Mesenchymal stem cell (in vitro differentiated cells and primary cell): ENCODE measurements at regions not wholly inside any gene's neighbourhood (a gene's known extent, or its start where the extent isn't known, plus 50 kb on each side); places are given as distances from the start of the nearest gene placed in this dataset.

Experiments
- DNase-seq: peaks from one replicate; pipeline ENCODE4 v3.0.0-alpha.2; 2013
- H2AFZ ChIP-seq: one replicate; pipeline ENCODE4 v1.6.1; 2013; ENCODE audit warnings: low read depth, mild to moderate bottlenecking, control low read depth, inconsistent platforms, low read length, moderate library complexity
- H2AK5ac ChIP-seq: 2 replicates; pipeline ENCODE4 v1.6.1; 2013; ENCODE audit warnings: low read length, moderate library complexity, mild to moderate bottlenecking, inconsistent platforms; ENCODE audit not compliant: severe bottlenecking
- H2BK120ac ChIP-seq: one replicate; pipeline ENCODE4 v1.6.1; 2013; ENCODE audit warnings: low read depth, mild to moderate bottlenecking, inconsistent platforms, low read length, moderate library complexity
- H2BK12ac ChIP-seq, 2 experiments: one replicate each; pipeline ENCODE4 v1.6.1; 2013; ENCODE audit warnings: inconsistent platforms in 2 of 2, low read length in 2 of 2, mild to moderate bottlenecking in 2 of 2, moderate library complexity in 2 of 2, control low read depth in 1 of 2
- H2BK15ac ChIP-seq: one replicate; pipeline ENCODE4 v1.6.1; 2013; ENCODE audit warnings: mild to moderate bottlenecking, low read depth, inconsistent platforms; ENCODE audit not compliant: poor library complexity, severe bottlenecking
- H2BK5ac ChIP-seq: 2 replicates; pipeline ENCODE4 v1.6.1; 2013; ENCODE audit warnings: low read depth, mild to moderate bottlenecking, low read length, control low read depth, inconsistent platforms; ENCODE audit not compliant: poor library complexity, severe bottlenecking
- H3K14ac ChIP-seq, 2 experiments: one replicate each; pipeline ENCODE4 v1.6.1; 2013; ENCODE audit warnings: inconsistent platforms in 2 of 2, low read length in 2 of 2, control low read depth in 1 of 2, mild to moderate bottlenecking in 1 of 2, moderate library complexity in 1 of 2
- H3K18ac ChIP-seq, 2 experiments: one replicate each; pipeline ENCODE4 v1.6.1; 2013; ENCODE audit warnings: inconsistent platforms in 2 of 2, low read length in 2 of 2, control low read depth in 1 of 2, low read depth in 1 of 2, mild to moderate bottlenecking in 1 of 2
- H3K23ac ChIP-seq, 2 experiments: one replicate each; pipeline ENCODE4 v1.6.1; 2013; ENCODE audit warnings: inconsistent platforms in 2 of 2, low read length in 2 of 2, mild to moderate bottlenecking in 2 of 2, moderate library complexity in 2 of 2, control low read depth in 1 of 2
- H3K27ac ChIP-seq: 2 replicates; pipeline ENCODE4 v1.5.1; 2013; ENCODE audit warnings: mild to moderate bottlenecking, moderate library complexity, low read length, control low read depth, inconsistent platforms; ENCODE audit not compliant: poor library complexity, severe bottlenecking
- H3K27me3 ChIP-seq, 2 experiments: 2 replicates each; pipeline versions ENCODE4 v1.6.1 to v1.7.0; 2013; ENCODE audit warnings: low read length in 2 of 2, mild to moderate bottlenecking in 2 of 2, moderate library complexity in 2 of 2, control low read depth in 1 of 2, inconsistent platforms in 1 of 2; ENCODE audit not compliant: control insufficient read depth in 1 of 2, insufficient read depth in 1 of 2
- H3K36me3 ChIP-seq, 2 experiments: 2 replicates each; pipeline versions ENCODE4 v1.6.1 to v1.7.0; 2013; ENCODE audit warnings: low read length in 2 of 2, control low read depth in 1 of 2, inconsistent platforms in 1 of 2, low read depth in 1 of 2, mild to moderate bottlenecking in 1 of 2; ENCODE audit not compliant: insufficient read depth in 2 of 2, control insufficient read depth in 1 of 2
- H3K4ac ChIP-seq, 2 experiments: one replicate each; pipeline ENCODE4 v1.6.1; 2013; ENCODE audit warnings: inconsistent platforms in 2 of 2, low read length in 2 of 2, mild to moderate bottlenecking in 2 of 2, moderate library complexity in 2 of 2, control low read depth in 1 of 2, low read depth in 1 of 2
- H3K4me1 ChIP-seq: 2 replicates; pipeline ENCODE4 v1.6.1; 2013; ENCODE audit warnings: low read depth, low read length, control low read depth; ENCODE audit not compliant: control insufficient read depth, insufficient read depth
- H3K4me2 ChIP-seq: 2 replicates; pipeline ENCODE4 v1.6.1; 2013; ENCODE audit warnings: low read length, mild to moderate bottlenecking, inconsistent platforms; ENCODE audit not compliant: poor library complexity, severe bottlenecking
- H3K4me3 ChIP-seq, 2 experiments: 2 replicates each; pipeline versions ENCODE4 v1.5.1 to v1.7.0; 2013; ENCODE audit warnings: low read length in 2 of 2, mild to moderate bottlenecking in 2 of 2, control low read depth in 1 of 2, low read depth in 1 of 2; ENCODE audit not compliant: insufficient read depth in 1 of 2
- H3K79me1 ChIP-seq: replicated peaks from 2 replicates; pipeline ENCODE4 v1.6.1; 2013; ENCODE audit warnings: mild to moderate bottlenecking, control low read depth, low read length, inconsistent platforms; ENCODE audit not compliant: poor library complexity, severe bottlenecking
- H3K9ac ChIP-seq: 2 replicates; pipeline ENCODE4 v1.7.0; 2013; ENCODE audit warnings: mild to moderate bottlenecking, low read length, moderate library complexity
- H3K9me3 ChIP-seq: 2 replicates; pipeline ENCODE4 v1.7.0; 2013; ENCODE audit warnings: mild to moderate bottlenecking, low read length; ENCODE audit not compliant: control insufficient read depth
- H4K8ac ChIP-seq: one replicate; pipeline ENCODE4 v1.6.1; 2013; ENCODE audit warnings: inconsistent platforms, mild to moderate bottlenecking, low read length, moderate library complexity
- H4K91ac ChIP-seq: one replicate; pipeline ENCODE4 v1.6.1; 2013; ENCODE audit warnings: mild to moderate bottlenecking, low read length, inconsistent platforms
- WGBS: methylation state at CpG from one replicate; pipeline ENCODE4 v1.1.7; 2013; ENCODE audit warnings: mixed read lengths; 5-methylcytosine and 5-hydroxymethylcytosine counted together

DNA sequence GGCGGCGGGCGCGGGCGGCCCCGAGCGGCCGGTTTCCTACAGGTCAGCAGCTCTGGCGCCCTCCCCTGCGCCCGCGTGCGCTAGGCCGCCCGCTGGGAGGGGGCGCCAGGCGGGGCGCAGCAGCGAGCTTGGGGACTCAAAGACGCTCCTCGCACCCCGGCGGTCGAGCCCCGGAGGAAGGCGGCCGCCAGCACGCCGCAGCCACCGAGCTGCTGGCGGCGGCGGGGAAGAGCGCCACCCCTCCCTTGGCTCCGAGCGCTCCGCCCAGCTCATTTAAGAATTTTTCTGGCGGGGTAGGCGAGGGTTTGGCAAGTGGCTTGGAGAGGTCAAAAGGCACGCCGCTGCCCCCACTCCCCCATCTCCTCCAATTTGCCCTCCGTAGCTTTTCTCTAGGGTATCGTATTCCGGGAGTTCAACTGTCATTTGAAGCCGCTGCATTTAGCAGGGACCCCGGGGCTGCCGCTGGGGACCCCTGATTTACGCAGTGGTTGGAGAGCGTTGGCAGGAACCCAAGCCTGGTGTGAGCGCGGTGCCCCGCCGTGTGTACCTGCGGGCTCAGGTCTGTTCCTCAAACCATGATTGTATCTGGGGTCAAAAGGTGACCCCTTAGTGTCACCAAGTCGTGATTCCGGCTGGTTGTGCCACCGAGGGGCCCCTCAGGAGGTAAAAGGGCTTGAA, 59.5 kb upstream of the GSE1 start:
- no peaks in the 10 kb centered on the region for H3K9me3 ChIP-seq
- H2BK5ac ChIP-seq, result peak overlapping the region; percentile 36
- peak overlapping the region; percentile 88 for H4K91ac ChIP-seq
- H3K18ac ChIP-seq, result peak overlapping the region; percentile 92 to 97
- peak overlapping the region; percentile 87 for H2BK15ac ChIP-seq
- peaks cover 3% of the 10 kb centered on the region for H3K79me1 ChIP-seq
- no peak overlapping the region for H2AFZ ChIP-seq
- H3K23ac ChIP-seq, result peak overlapping the region in 1 of 2 experiments; percentile 73
- peak overlapping the region; percentile 82 for H2BK120ac ChIP-seq
- DNase-seq, result peak; percentile 71
- peaks cover 0 to 4% of the 10 kb centered on the region in 2 experiments for H3K36me3 ChIP-seq
- peak overlapping the region; percentile 70 to 88 for H3K4me3 ChIP-seq
- H2BK12ac ChIP-seq, result peak overlapping the region; percentile 79 to 81
- H3K14ac ChIP-seq, result peak overlapping the region; percentile 76 to 98
- peak overlapping the region; percentile 57 to 97 for H3K4ac ChIP-seq
- peaks cover 24% of the 10 kb centered on the region for H3K4me1 ChIP-seq
- peak overlapping the region; percentile 45 for H4K8ac ChIP-seq
- WGBS, result under 1% methylated on average over 38 of the region's 57 CpGs
- peak overlapping the region; percentile 90 for H3K9ac ChIP-seq
- peak overlapping the region; percentile 79 for H2AK5ac ChIP-seq
- H3K27me3 ChIP-seq, result no peaks in the 10 kb centered on the region
- H3K27ac ChIP-seq, result peak overlapping the region; percentile 73
- peak overlapping the region; percentile 99 for H3K4me2 ChIP-seq

- Histone ChIP-seq H3K36me3 (peaks cover 0 to 4% of the 10 kb centered on the region in 2 experiments), H2BK5ac (no peak overlapping the region), H3K27ac (peak overlapping the region; percentile 73), H2BK15ac (peak overlapping the region; percentile 96), H2AK5ac (no peak overlapping the region), H3K9me3 (no peaks in the 10 kb centered on the region), H3K27me3 (no peaks in the 10 kb centered on the region), H3K23ac (peak overlapping the region in 1 of 2 experiments; percentile 84), H3K4me3 (peak overlapping the region; percentile 69 to 88), H3K4ac (peak overlapping the region; percentile 92 to 98), H2AFZ (no peak overlapping the region), H3K4me2 (peak overlapping the region; percentile 99), H3K14ac (peak overlapping the region in 1 of 2 experiments; percentile 89), H3K79me1 (peaks cover 6% of the 10 kb centered on the region), H3K4me1 (peaks cover 25% of the 10 kb centered on the region), H4K91ac (peak overlapping the region; percentile 93), H3K9ac (peak overlapping the region; percentile 91), H4K8ac (peak overlapping the region; percentile 92), H3K18ac (peak overlapping the region; percentile 97 to 98), H2BK120ac (peak overlapping the region; percentile 98), H2BK12ac (peak overlapping the region in 1 of 2 experiments; percentile 79)
- peak; percentile 94 for DNase-seq
- WGBS, result under 1% methylated on average over 17 of the region's 49 CpGs
Observed at GRCh38 chr16:85554114-85554888, 58.8 kb upstream of the GSE1 start.

GRCh38 chr16:85554889-85555718, 58.0 kb upstream of the GSE1 start:
- Histone ChIP-seq H3K27me3 (no peaks in the 10 kb centered on the region), H3K18ac (peak overlapping the region; percentile 97 to 98), H3K9me3 (no peaks in the 10 kb centered on the region), H2BK5ac (peak overlapping the region; percentile 70), H3K9ac (peak overlapping the region; percentile 91), H3K4me3 (peak overlapping the region; percentile 69 to 88), H3K14ac (peak overlapping the region; percentile 80 to 89), H3K4me1 (peaks cover 27% of the 10 kb centered on the region), H4K91ac (peak overlapping the region; percentile 93), H3K36me3 (peaks cover 0 to 4% of the 10 kb centered on the region in 2 experiments), H4K8ac (peak overlapping the region; percentile 92), H3K23ac (peak overlapping the region in 1 of 2 experiments; percentile 84), H2AFZ (no peak overlapping the region), H2BK15ac (peak overlapping the region; percentile 93), H2AK5ac (no peak overlapping the region), H3K27ac (peak overlapping the region; percentile 55), H3K4ac (peak overlapping the region; percentile 92 to 98), H3K79me1 (peaks cover 11% of the 10 kb centered on the region), H2BK12ac (peak overlapping the region; percentile 57 to 77), H3K4me2 (peak overlapping the region; percentile 99), H2BK120ac (peak overlapping the region; percentile 98)
- 0% methylated on average over 56 of the region's 62 CpGs for WGBS
- DNase-seq, result peak; percentile 89
